GM12874 (cell line): ENCODE measurements at regions not wholly inside any gene's neighbourhood (a gene's known extent, or its start where the extent isn't known, plus 50 kb on each side); places are given as distances from the start of the nearest gene placed in this dataset.

Experiments
- TF ChIP-seq, protein P1 (sequence below): IDR thresholded peaks from 2 replicates; pipeline ENCODE4 v1.5.1; 2011; ENCODE audit warnings: low read depth, mild to moderate bottlenecking, control low read depth, low read length, moderate library complexity; ENCODE audit not compliant: insufficient read depth

- TF ChIP-seq, protein P1, sequence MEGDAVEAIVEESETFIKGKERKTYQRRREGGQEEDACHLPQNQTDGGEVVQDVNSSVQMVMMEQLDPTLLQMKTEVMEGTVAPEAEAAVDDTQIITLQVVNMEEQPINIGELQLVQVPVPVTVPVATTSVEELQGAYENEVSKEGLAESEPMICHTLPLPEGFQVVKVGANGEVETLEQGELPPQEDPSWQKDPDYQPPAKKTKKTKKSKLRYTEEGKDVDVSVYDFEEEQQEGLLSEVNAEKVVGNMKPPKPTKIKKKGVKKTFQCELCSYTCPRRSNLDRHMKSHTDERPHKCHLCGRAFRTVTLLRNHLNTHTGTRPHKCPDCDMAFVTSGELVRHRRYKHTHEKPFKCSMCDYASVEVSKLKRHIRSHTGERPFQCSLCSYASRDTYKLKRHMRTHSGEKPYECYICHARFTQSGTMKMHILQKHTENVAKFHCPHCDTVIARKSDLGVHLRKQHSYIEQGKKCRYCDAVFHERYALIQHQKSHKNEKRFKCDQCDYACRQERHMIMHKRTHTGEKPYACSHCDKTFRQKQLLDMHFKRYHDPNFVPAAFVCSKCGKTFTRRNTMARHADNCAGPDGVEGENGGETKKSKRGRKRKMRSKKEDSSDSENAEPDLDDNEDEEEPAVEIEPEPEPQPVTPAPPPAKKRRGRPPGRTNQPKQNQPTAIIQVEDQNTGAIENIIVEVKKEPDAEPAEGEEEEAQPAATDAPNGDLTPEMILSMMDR: no peak
Observed at GRCh38 chr3:167078070-167078622, 302.0 kb downstream of the ZBBX start.

DNA sequence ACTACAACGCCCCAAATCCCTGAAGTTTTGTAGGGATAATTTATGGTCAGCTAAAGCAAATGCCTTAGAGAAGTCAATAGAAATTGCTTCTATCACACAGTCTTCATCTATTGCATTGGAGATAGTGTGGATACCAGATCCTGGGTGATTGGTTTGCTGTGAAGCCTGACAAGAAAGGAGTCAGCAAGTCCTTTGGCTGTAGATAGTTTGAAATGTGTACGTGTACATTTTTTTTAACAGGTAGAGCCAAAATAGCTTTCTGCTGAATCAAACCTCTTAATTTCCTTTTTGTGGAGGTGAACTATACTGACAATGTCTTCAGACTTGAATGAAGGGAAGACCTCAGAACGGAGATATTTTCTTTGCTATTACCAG lies 312.3 kb downstream of the ZBBX start:
- TF ChIP-seq, protein P1: no peak

- TF ChIP-seq, protein P1: no peak
Observed at GRCh38 chr3:167066977-167067786, 312.9 kb downstream of the ZBBX start.

- TF ChIP-seq, protein P1: no peak
Observed at GRCh38 chr3:167057581-167057980, 322.5 kb downstream of the ZBBX start.

DNA sequence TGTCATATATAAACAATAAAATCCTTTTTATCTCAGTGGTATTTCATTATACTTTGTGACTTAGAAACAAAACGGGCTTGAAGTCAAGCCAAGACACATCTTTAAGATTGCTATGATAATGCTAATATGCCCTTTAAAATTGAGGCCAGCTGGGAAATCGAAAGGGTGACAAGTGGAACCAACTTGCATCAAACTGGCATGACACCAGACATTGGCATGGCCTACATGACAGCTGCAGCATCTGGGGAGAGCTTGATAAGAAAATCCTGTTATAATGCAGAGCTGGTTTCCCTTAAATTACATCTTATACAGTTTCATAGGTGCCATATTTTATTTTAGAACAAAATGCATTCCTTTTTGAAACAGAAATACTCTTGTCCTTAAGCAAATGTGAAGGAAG lies 325.2 kb downstream of the ZBBX start:
- TF ChIP-seq, protein P1: no peak

DNA sequence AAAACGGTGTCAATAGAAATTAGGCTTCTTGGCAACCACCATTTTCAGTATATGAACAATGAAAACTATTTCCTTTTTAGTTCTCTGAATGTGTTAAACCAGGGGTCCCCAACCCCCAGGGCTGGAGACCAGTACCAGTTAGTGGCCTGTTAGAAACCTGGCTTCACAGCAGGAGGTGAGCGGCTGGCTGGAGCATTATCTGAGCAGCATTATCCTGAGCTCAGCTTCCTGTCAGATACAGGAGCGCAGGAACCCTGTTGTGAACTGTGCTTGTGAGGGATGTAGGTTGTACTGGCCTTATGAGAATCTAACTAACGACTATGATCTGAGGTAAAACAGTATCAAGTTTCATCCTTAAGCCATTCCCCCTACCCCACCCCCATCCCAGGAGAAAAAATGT lies 328.7 kb downstream of the ZBBX start:
- TF ChIP-seq, protein P1: no peak

- TF ChIP-seq, protein P1: no peak
Observed at GRCh38 chr3:167033866-167034265, 346.2 kb downstream of the ZBBX start.
